AG04449 (cell line): ENCODE measurements at regions not wholly inside any gene's neighbourhood (a gene's known extent, or its start where the extent isn't known, plus 50 kb on each side); places are given as distances from the start of the nearest gene placed in this dataset.

ENCODE experiments used
- CTCF ChIA-PET: fragments of 350-600 bp; formaldehyde crosslinking; extraction: SDS; loops from one replicate; lab custom pipeline; 2021; ENCODE audit warnings: antibody characterized with exemption; lab: Yijun Ruan, JAX
- POLR2A ChIA-PET: fragments of 400-600, 350-600 bp; formaldehyde crosslinking; extraction: SDS; loops from one replicate; lab custom pipeline; 2020; ENCODE audit warnings: antibody characterized with exemption, inconsistent platforms; lab: Yijun Ruan, JAX
- DNase-seq: peaks from one replicate; pipeline ENCODE4 v3.0.0-alpha.2; 2010; ENCODE audit warnings: low read depth, low spot score
- H3K4me3 ChIP-seq: 2 replicates; pipeline ENCODE4 v1.5.1; 2011; ENCODE audit warnings: low read depth, mild to moderate bottlenecking, control low read depth, low read length
- CTCF ChIP-seq: IDR thresholded peaks from one replicate; pipeline ENCODE4 v1.5.1; 2011; ENCODE audit warnings: mild to moderate bottlenecking, moderate library complexity, low read length, control low read depth, inconsistent platforms; ENCODE audit not compliant: insufficient read depth; ENCODE audit errors: missing control alignments

DNA sequence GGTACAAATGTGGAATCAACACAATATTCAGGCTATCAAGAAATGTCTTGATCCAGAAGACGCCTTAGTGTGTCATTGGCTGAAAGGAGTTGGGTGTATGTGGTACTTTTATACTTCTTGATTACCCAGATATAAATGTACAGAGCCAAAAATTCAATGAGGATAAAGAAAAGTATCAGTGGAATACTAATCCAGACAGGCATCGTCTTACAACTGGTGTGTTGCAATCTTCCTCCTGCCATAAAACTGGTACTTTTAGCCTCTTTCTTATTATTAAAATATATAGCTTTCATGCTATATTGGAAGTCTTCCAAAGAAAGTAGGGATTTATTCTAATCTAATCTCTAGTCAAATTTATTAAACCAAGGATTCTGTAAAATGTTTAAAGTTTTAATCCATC lies 388.6 kb upstream of the MIR17HG start:
- TF ChIP-seq CTCF = no peak
- ChIA-PET POLR2A (no interaction called here), CTCF (no interaction called here)
- no peak for DNase-seq
- H3K4me3 ChIP-seq = no peak overlapping the region

DNA sequence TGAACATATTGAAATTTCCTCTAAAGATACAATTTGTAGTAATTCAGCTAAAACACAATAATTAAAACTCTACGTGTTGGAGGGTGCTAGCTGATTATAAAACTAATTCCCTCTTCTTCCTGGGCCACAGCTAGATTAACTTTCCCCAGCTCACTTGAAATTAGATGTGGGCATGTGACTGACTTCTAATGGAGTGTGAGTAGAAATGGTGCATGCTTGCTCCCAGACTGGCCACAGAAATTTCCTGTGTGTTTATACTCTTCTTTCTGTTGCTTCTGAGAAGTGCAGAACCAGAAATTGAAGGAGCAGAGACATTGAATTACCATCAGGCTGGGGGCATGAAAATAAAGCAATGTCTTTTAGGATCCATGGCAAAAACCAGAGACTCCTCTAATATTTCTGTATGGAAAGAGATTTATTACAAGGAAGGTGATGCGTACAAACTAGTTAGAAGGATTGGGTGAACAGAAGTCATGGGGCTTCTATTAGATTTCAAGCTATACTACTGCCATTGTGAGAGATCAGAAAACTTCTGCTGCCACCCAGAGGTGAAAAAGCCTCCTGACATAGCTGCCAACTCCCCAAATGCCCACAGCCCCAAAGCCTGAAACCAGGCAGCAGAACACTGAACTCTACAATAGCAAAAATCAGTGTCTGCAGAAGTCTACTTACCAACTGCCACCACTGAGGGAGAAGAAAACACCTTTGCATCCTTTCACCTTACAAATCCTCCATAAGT lies 379.2 kb upstream of the MIR17HG start:
- no peak overlapping the region for H3K4me3 ChIP-seq
- CTCF ChIA-PET = no interaction called here
- TF ChIP-seq CTCF = no peak
- no peak for DNase-seq
- POLR2A ChIA-PET = no interaction called here

DNA sequence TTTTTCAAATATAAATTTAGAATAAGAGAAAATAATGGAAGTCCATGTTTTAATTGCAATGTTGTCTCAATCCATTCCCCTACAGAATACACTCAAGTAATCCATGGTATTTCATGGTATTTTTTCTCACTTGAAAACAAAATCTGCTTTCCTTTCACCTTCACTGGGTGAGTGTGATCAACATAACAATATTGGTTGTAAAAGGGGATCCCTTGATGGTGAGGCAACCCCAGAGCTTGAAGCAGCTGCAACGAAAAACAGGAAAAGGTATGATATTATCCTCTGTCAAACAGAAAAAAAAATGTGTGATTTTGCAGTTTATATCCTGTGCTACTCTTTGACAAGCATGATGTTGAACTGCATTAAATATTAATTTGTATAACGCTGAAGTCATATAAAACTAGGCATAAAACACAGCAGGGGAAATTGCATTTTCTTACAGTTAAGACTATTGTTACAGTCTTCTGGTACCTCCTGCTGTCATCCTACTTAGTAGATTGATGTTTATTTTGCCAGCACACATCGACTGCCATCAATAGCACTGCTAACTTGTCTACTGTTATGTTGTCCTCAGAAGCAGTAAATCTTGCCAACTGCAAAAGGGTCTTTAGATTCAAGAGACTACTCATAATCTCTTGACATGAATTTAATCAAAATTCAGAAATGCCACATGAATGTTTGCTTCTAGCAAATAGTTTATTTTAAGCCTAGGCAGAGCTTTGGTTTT lies 373.1 kb upstream of the MIR17HG start:
- H3K4me3 ChIP-seq = no peak overlapping the region
- ChIA-PET CTCF (no interaction called here), POLR2A (no interaction called here)
- TF ChIP-seq CTCF = no peak
- DNase-seq = no peak

- ChIA-PET POLR2A (no interaction called here), CTCF (no interaction called here)
- no peak overlapping the region for H3K4me3 ChIP-seq
- TF ChIP-seq CTCF = no peak
- DNase-seq = no peak
Measured at GRCh38 chr13:90979059-90979458, 368.4 kb upstream of the MIR17HG start.

DNA sequence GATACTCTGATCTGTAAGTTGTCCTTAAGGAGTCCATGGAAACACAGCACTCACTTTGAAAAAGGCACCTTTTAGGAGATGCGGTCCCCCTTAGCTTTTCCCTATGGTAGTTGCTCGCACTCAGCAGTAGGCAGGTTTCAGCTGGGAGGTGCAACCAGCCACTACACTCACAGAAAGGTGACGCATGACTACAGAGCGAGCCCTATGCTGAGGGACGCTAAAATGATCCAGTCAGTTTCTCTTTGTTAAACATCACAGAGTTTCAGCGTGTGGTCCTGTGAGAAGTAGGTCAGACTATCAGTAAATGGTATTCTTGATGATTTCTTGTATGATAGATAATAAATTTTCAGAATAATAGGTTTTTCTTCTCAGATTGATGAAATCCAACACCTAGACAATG lies 362.7 kb upstream of the MIR17HG start:
- CTCF ChIA-PET = no interaction called here
- POLR2A ChIA-PET = no interaction called here
- no peak for DNase-seq
- no peak for TF ChIP-seq CTCF
- H3K4me3 ChIP-seq = no peak overlapping the region

GRCh38 chr13:90995001-90995400 lies 352.5 kb upstream of the MIR17HG start:
- ChIA-PET CTCF (no interaction called here), POLR2A (no interaction called here)
- TF ChIP-seq CTCF = no peak
- DNase-seq = no peak
- H3K4me3 ChIP-seq = no peak overlapping the region
